SU-DHL-6 (cell line): ENCODE measurements at regions not wholly inside any gene's neighbourhood (a gene's known extent, or its start where the extent isn't known, plus 50 kb on each side); places are given as distances from the start of the nearest gene placed in this dataset.

Experiments
- H2AFZ ChIP-seq: fragments of 200-600 bp; sonication (generic); 2 replicates; pipeline ENCODE4 v1.6.1; 2014; ENCODE audit warnings: low read depth, mild to moderate bottlenecking, moderate library complexity, mixed read lengths, antibody characterized with exemption, low read length; ENCODE audit not compliant: severe bottlenecking
- H3F3A ChIP-seq: fragments of 200-600 bp; shearing (Covaris generic); 2 replicates; pipeline ENCODE4 v1.6.0; 2016; ENCODE audit warnings: antibody characterized with exemption, mild to moderate bottlenecking; ENCODE audit not compliant: insufficient read depth
- H3K27ac ChIP-seq: fragments of 200-600 bp; sonication (generic); 2 replicates; pipeline ENCODE4 v1.5.1; 2016; ENCODE audit warnings: low read depth, mild to moderate bottlenecking, low read length, moderate library complexity, mixed read lengths
- H3K27me3 ChIP-seq: fragments of 200-600 bp; sonication (generic), shearing (Covaris generic); 2 replicates; pipeline ENCODE4 v1.6.0; 2014; ENCODE audit warnings: mild to moderate bottlenecking, low read length
- H3K36me3 ChIP-seq: fragments of 200-600 bp; sonication (generic); 2 replicates; pipeline ENCODE4 v1.6.1; 2014; ENCODE audit warnings: mild to moderate bottlenecking, low read length, mixed read lengths
- H3K4me2 ChIP-seq: fragments of 300-600, 200-600 bp; shearing (Covaris generic), sonication (generic); 2 replicates; pipeline ENCODE4 v1.6.0; 2014; ENCODE audit warnings: low read length, low read depth, mild to moderate bottlenecking; ENCODE audit not compliant: poor library complexity, severe bottlenecking
- H3K4me3 ChIP-seq: fragments of 200-600 bp; sonication (generic); 2 replicates; pipeline ENCODE4 v1.5.1; 2014; ENCODE audit warnings: antibody characterized with exemption, low read length, mild to moderate bottlenecking, mixed read lengths; ENCODE audit not compliant: insufficient read depth, poor library complexity, severe bottlenecking
- H3K79me2 ChIP-seq: fragments of 200-600 bp; sonication (generic); 2 replicates; pipeline ENCODE4 v1.6.1; 2014; ENCODE audit warnings: mild to moderate bottlenecking, low read length, moderate library complexity; ENCODE audit not compliant: insufficient read depth
- H3K9ac ChIP-seq: fragments of 200-600 bp; sonication (generic); 2 replicates; pipeline ENCODE4 v1.7.0; 2014; ENCODE audit warnings: mild to moderate bottlenecking, low read length
- H3K9me2 ChIP-seq: fragments of 200-600 bp; sonication (generic); replicated peaks from 2 replicates; pipeline ENCODE4 v1.6.1; 2014; ENCODE audit warnings: low read length; ENCODE audit not compliant: insufficient read depth
- H3K9me3 ChIP-seq: fragments of 200-600 bp; sonication (generic); 2 replicates; pipeline ENCODE4 v1.6.1; 2014; ENCODE audit warnings: low read length, mixed read lengths; ENCODE audit not compliant: insufficient read depth
- H4K20me1 ChIP-seq: fragments of 200-600 bp; sonication (generic); 2 replicates; pipeline ENCODE4 v1.6.1; 2014; ENCODE audit warnings: low read depth, mild to moderate bottlenecking, antibody characterized with exemption, low read length, moderate library complexity, mixed read lengths
- EZH2phosphoT487 ChIP-seq: fragments of 200-600 bp; sonication (generic), shearing (Covaris generic); conservative IDR thresholded peaks from 2 replicates; pipeline ENCODE4 v1.6.1; 2018; ENCODE audit warnings: mild to moderate bottlenecking, antibody characterized with exemption, low read length, moderate library complexity, mixed read lengths
- TF ChIP-seq, protein P1 (sequence below): fragments of 200-600 bp; sonication (generic); IDR thresholded peaks from one replicate; pipeline ENCODE4 v1.5.1; 2017; ENCODE audit warnings: antibody characterized with exemption, mild to moderate bottlenecking, low read length, moderate library complexity; ENCODE audit not compliant: insufficient read depth, poor library complexity, severe bottlenecking

DNA sequence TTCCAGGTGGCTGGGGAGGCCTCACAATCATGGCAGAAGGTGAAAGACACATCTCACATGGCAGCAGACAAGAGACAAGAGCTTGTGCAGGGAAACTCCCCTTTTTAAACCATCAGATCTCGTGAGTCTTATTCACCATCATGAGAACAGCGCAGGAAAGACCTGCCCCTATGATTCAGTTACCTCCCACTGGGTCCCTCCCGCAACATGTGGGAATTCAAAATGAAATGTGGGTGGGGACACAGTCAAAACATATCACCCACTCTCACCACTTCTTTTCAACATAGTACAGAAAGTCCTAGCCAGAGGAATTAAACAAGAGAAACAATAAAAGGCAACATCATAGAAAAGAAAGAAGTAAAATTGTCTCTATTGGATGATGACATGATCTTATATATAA is 223.4 kb upstream of the SLC24A2 start:
- H3K27me3 ChIP-seq: no peaks in the 10 kb centered on the region
- no peaks in the 10 kb centered on the region for H3K36me3 ChIP-seq
- H3K4me3 ChIP-seq: no peak overlapping the region
- 0 out of 2 replicates have a peak, but pooled peaks cover 4% of the 10 kb centered on the region for H3K9me2 ChIP-seq
- H3K27ac ChIP-seq: no peak overlapping the region
- H3K9ac ChIP-seq: no peak overlapping the region
- TF ChIP-seq, protein P1, sequence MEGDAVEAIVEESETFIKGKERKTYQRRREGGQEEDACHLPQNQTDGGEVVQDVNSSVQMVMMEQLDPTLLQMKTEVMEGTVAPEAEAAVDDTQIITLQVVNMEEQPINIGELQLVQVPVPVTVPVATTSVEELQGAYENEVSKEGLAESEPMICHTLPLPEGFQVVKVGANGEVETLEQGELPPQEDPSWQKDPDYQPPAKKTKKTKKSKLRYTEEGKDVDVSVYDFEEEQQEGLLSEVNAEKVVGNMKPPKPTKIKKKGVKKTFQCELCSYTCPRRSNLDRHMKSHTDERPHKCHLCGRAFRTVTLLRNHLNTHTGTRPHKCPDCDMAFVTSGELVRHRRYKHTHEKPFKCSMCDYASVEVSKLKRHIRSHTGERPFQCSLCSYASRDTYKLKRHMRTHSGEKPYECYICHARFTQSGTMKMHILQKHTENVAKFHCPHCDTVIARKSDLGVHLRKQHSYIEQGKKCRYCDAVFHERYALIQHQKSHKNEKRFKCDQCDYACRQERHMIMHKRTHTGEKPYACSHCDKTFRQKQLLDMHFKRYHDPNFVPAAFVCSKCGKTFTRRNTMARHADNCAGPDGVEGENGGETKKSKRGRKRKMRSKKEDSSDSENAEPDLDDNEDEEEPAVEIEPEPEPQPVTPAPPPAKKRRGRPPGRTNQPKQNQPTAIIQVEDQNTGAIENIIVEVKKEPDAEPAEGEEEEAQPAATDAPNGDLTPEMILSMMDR: no peak
- no peak for TF ChIP-seq EZH2phosphoT487
- no peak overlapping the region for H2AFZ ChIP-seq
- H3K79me2 ChIP-seq: no peaks in the 10 kb centered on the region
- H3K9me3 ChIP-seq: no peaks in the 10 kb centered on the region
- H3K4me2 ChIP-seq: no peak overlapping the region
- no peaks in the 10 kb centered on the region for H4K20me1 ChIP-seq
- H3F3A ChIP-seq: no peaks in the 10 kb centered on the region

DNA sequence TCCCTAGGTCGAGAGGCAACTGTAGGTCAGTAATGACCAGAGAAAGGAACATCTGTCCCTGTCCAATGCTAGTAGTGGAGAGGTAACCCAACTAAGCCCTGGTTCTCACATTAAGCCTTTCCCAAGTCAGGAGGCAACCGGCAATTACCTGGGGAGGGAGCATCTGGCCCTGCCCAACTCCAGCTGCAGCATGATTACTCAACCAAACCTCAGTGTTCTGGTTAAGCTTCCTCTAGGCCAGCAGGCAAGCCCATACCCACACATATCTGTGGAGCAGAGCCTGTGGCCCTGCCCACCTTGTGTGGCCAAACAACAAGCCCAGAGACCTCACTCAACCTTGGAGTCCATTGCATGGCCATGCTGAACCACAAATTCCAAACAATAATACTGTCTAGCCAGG is 220.8 kb upstream of the SLC24A2 start:
- H3K4me2 ChIP-seq: no peak overlapping the region
- H3K4me3 ChIP-seq: no peak overlapping the region
- no peaks in the 10 kb centered on the region for H3K36me3 ChIP-seq
- no peaks in the 10 kb centered on the region for H3K9me3 ChIP-seq
- no peaks in the 10 kb centered on the region for H3F3A ChIP-seq
- 0 out of 2 replicates have a peak, but pooled peaks cover 4% of the 10 kb centered on the region for H3K9me2 ChIP-seq
- H3K27ac ChIP-seq: no peak overlapping the region
- no peaks in the 10 kb centered on the region for H4K20me1 ChIP-seq
- H3K79me2 ChIP-seq: no peaks in the 10 kb centered on the region
- H2AFZ ChIP-seq: no peak overlapping the region
- no peak overlapping the region for H3K9ac ChIP-seq
- H3K27me3 ChIP-seq: no peaks in the 10 kb centered on the region
- TF ChIP-seq, protein P1: no peak
- TF ChIP-seq EZH2phosphoT487: no peak

DNA sequence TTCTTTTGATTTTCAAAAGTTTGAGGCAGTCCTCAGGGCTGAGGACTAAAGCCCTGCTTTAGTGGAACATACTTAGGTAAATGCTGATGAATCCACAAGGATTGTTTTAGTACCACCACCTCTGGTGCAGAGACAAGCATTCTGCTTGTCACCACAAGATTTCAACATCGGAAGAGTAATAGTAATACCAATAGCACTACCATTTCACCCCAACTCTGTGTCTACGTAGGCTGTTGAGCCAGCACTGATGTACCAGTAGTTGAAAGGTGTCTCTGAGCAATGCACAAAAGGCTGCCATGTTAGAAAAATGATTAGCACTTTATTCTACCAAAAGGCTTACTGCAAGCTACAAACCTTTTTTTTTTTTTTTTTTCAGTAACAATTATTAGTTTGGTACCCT is 213.2 kb upstream of the SLC24A2 start:
- no peaks in the 10 kb centered on the region for H3K9me3 ChIP-seq
- no peak overlapping the region for H3K9ac ChIP-seq
- H3F3A ChIP-seq: no peaks in the 10 kb centered on the region
- TF ChIP-seq EZH2phosphoT487: no peak
- TF ChIP-seq, protein P1: no peak
- H3K27ac ChIP-seq: no peak overlapping the region
- H3K27me3 ChIP-seq: no peaks in the 10 kb centered on the region
- H4K20me1 ChIP-seq: no peaks in the 10 kb centered on the region
- H3K36me3 ChIP-seq: no peaks in the 10 kb centered on the region
- H3K4me3 ChIP-seq: no peak overlapping the region
- H3K79me2 ChIP-seq: no peaks in the 10 kb centered on the region
- no peaks in the 10 kb centered on the region for H3K9me2 ChIP-seq
- no peak overlapping the region for H3K4me2 ChIP-seq
- H2AFZ ChIP-seq: no peak overlapping the region

DNA sequence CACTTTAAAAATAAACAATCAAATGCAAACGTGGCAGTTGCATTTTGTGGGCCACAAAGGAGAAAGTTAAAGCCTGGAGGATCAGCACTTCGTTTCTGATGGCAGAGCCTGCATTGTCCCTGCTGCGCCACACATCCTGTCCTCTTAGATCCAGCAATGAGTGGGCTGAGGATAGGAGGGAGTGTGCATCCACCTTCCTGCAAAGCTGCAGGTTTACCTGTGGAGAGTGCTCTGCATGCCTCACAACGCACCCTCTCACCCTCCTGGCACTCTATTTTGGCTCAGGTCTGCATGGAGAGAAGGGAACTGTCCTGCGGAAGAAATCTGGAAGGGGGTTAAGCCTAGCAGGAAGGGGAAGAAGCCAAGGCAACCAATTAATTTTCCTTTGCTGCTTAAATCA is 212.2 kb upstream of the SLC24A2 start:
- no peaks in the 10 kb centered on the region for H4K20me1 ChIP-seq
- no peaks in the 10 kb centered on the region for H3F3A ChIP-seq
- H3K4me3 ChIP-seq: no peak overlapping the region
- H3K9ac ChIP-seq: no peak overlapping the region
- H3K9me2 ChIP-seq: no peaks in the 10 kb centered on the region
- no peaks in the 10 kb centered on the region for H3K36me3 ChIP-seq
- no peaks in the 10 kb centered on the region for H3K79me2 ChIP-seq
- H3K9me3 ChIP-seq: no peaks in the 10 kb centered on the region
- no peaks in the 10 kb centered on the region for H3K27me3 ChIP-seq
- H3K4me2 ChIP-seq: no peak overlapping the region
- H3K27ac ChIP-seq: no peak overlapping the region
- TF ChIP-seq EZH2phosphoT487: no peak
- TF ChIP-seq, protein P1: no peak
- no peak overlapping the region for H2AFZ ChIP-seq
